Keratinocyte (primary cell): ENCODE measurements at regions not wholly inside any gene's neighbourhood (a gene's known extent, or its start where the extent isn't known, plus 50 kb on each side); places are given as distances from the start of the nearest gene placed in this dataset.
"Not testable (repeated sequence)": the region's sequence is repeated elsewhere in the genome, so short reads cannot be mapped to it uniquely, and the experiment has no call there.

Source experiments
- EZH2 ChIP-seq: IDR thresholded peaks from one replicate; pipeline ENCODE4 v1.6.1; 2012; ENCODE audit warnings: inconsistent platforms, mild to moderate bottlenecking, low read length, moderate library complexity
- TF ChIP-seq, protein P1 (sequence below), 3 experiments: IDR thresholded peaks in 1 of 3; conservative IDR thresholded peaks in 1 of 3; optimal IDR thresholded peaks in 1 of 3; 2 replicates in 2 of 3; 3 replicates in 1 of 3; pipeline versions ENCODE3 to v1.5.1; 2011; ENCODE audit warnings: low read length in 3 of 3, mild to moderate bottlenecking in 3 of 3, moderate library complexity in 2 of 3, control low read depth in 1 of 3, inconsistent platforms in 1 of 3; ENCODE audit not compliant: insufficient read depth in 2 of 3; ENCODE audit errors: extremely low read depth in 1 of 3

DNA sequence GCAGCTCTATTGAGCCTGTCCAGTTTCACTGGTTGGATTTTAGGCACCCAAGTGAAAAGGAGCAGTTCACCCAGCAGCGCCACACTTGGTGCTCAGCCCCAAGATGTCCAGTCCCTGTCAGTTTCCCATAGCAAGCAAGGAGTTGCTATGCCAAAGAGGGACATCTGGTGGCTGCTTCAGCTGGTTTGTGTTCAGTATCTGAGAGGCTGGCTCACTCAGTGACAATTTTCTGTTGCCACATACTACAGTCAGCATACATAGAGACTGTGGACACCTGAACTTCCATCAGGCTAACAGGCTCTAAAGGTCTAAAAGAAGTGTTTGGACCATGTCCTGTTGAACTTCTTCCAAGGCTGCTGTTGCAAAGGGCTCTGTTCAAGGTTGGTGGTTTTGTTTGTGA, 453.9 kb downstream of the RPIA start:
- TF ChIP-seq, protein P1, sequence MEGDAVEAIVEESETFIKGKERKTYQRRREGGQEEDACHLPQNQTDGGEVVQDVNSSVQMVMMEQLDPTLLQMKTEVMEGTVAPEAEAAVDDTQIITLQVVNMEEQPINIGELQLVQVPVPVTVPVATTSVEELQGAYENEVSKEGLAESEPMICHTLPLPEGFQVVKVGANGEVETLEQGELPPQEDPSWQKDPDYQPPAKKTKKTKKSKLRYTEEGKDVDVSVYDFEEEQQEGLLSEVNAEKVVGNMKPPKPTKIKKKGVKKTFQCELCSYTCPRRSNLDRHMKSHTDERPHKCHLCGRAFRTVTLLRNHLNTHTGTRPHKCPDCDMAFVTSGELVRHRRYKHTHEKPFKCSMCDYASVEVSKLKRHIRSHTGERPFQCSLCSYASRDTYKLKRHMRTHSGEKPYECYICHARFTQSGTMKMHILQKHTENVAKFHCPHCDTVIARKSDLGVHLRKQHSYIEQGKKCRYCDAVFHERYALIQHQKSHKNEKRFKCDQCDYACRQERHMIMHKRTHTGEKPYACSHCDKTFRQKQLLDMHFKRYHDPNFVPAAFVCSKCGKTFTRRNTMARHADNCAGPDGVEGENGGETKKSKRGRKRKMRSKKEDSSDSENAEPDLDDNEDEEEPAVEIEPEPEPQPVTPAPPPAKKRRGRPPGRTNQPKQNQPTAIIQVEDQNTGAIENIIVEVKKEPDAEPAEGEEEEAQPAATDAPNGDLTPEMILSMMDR (optimal IDR thresholded peaks at IDR 0.05 in 1 of 3, IDR thresholded peaks at IDR 0.05 in 1 of 3, conservative IDR thresholded peaks at IDR 0.05 in 1 of 3; ENCODE audit: extremely low read depth in 1 of 3, insufficient read depth in 2 of 3, low read length in 3 of 3): peak in 1 of 3 experiments; percentile 1
- not testable (repeated sequence) for TF ChIP-seq EZH2
